ENCODE measurements at regions not wholly inside any gene's neighbourhood (a gene's known extent, or its start where the extent isn't known, plus 50 kb on each side); places are given as distances from the start of the nearest gene placed in this dataset.

GRCh38 chr1:30192969-30193630 is 530.3 kb downstream of the MATN1 start:
- Histone ChIP-seq H3K4me3 (no peak overlapping the region), H3K36me3 (no peaks in the 10 kb centered on the region), H3K9me3 (no peaks in the 10 kb centered on the region), H3K4me1 (no peaks in the 10 kb centered on the region), H3K27me3 (no peaks in the 10 kb centered on the region), H3K27ac (no peak overlapping the region)
- no peak for TF ChIP-seq POLR2AphosphoS5 (IDR thresholded peaks at IDR 0.05)
- no peak for TF ChIP-seq CTCF (IDR thresholded peaks at IDR 0.05)
- no peak for TF ChIP-seq POLR2A (IDR thresholded peaks at IDR 0.05)
- intact Hi-C loops (cut with DNase I; ENCODE audit: low total_unique reads): no loop called here
- DNase-seq (ENCODE audit: low spot score in 2 of 2): no peak

GRCh38 chr1:30191154-30191702 is 532.2 kb downstream of the MATN1 start:
- no peak for DNase-seq (ENCODE audit: low spot score in 2 of 2)
- no peak overlapping the region for H3K4me3 ChIP-seq
- intact Hi-C loops (cut with DNase I; ENCODE audit: low total_unique reads): no loop called here
- no peaks in the 10 kb centered on the region for H3K27me3 ChIP-seq
- no peaks in the 10 kb centered on the region for H3K36me3 ChIP-seq
- no peaks in the 10 kb centered on the region for H3K9me3 ChIP-seq
- no peak for TF ChIP-seq CTCF (IDR thresholded peaks at IDR 0.05)
- H3K27ac ChIP-seq: peak overlapping the region in 1 of 2 donors; percentile 80
- no peaks in the 10 kb centered on the region for H3K4me1 ChIP-seq

DNA sequence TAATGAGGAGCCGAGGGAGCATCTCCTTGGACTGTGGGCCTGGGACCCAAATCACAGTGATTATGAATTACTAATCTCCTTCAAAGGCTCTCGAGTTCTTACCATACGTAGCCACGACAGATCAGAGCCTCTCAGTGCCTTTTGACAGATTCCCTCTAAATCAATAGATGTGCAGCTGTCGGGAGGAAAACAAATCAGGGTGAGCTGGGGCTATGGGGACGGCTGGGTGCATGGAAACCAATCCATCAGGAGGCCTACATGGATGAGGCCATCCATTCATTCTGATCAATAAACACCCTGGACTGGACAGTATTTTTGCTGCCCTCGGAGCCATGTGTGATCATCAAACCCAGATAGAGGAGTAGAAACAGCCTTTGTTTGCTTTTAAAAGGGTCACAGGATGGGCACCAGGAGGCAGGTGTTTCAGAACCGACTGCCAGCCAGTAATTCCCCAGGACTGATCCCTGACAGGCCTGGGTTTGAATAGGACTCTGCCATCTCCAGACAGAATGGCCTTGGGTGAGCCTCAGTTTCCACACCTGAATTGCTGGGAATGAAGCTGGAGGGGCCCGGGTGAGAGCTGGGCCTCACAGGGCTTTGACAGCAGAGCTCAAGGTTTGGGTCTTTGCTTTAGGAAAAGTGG is 532.8 kb downstream of the MATN1 start:
- Histone ChIP-seq H3K9me3 (no peaks in the 10 kb centered on the region), H3K36me3 (no peaks in the 10 kb centered on the region), H3K27me3 (peaks cover 0 to 5% of the 10 kb centered on the region in 2 donors), H3K4me3 (no peak overlapping the region), H3K4me1 (no peaks in the 10 kb centered on the region), H3K27ac (peak overlapping the region in 1 of 2 donors; percentile 80)
- no peak for DNase-seq (ENCODE audit: low spot score in 2 of 2)
- TF ChIP-seq CTCF (IDR thresholded peaks at IDR 0.05) (no peak), POLR2A (IDR thresholded peaks at IDR 0.05) (no peak), POLR2AphosphoS5 (IDR thresholded peaks at IDR 0.05) (no peak)
- intact Hi-C loops (cut with DNase I; ENCODE audit: low total_unique reads): no loop called here

GRCh38 chr1:30189818-30190500 is 533.4 kb downstream of the MATN1 start:
- H3K27me3 ChIP-seq: peaks cover 0 to 10% of the 10 kb centered on the region in 2 donors

More at GRCh38 chr1:30189818-30190500, 533.4 kb downstream of the MATN1 start:
- Histone ChIP-seq H3K4me1 (no peaks in the 10 kb centered on the region), H3K4me3 (no peak overlapping the region), H3K36me3 (no peaks in the 10 kb centered on the region), H3K27ac (peak overlapping the region in 1 of 2 donors; percentile 80), H3K9me3 (no peaks in the 10 kb centered on the region)
- intact Hi-C loops (cut with DNase I; ENCODE audit: low total_unique reads): no loop called here
- TF ChIP-seq POLR2AphosphoS5 (IDR thresholded peaks at IDR 0.05) (no peak), POLR2A (IDR thresholded peaks at IDR 0.05) (no peak), CTCF (IDR thresholded peaks at IDR 0.05) (no peak)
- no peak for DNase-seq (ENCODE audit: low spot score in 2 of 2)
